HG03064 (cell line): ENCODE measurements at regions not wholly inside any gene's neighbourhood (a gene's known extent, or its start where the extent isn't known, plus 50 kb on each side); places are given as distances from the start of the nearest gene placed in this dataset.

Source experiments
- ATAC-seq: cut with Tn5 transposase; IDR thresholded peaks from one replicate; pipeline ENCODE4 v1.9.1; 2021; ENCODE audit warnings: low read depth; ENCODE audit not compliant: unreplicated experiment

DNA sequence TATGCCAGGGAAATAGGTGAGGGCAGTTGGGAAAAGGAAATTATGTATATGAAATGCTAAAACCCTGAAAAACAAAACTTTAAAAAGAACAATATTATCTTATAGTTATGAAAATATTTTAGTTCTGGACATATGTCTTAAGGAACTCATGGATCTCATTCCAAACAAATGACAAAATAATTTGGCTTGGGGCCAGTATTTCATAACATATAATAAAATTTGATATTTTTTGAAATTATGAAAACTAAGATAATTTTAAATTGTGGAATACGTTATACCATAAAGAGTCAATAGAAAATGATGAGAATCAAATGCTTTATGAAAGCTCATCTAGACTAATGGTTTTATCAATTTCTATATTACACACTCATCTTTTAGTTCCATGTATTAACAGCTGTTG is 173.8 kb upstream of the DCN start:
- no peak for ATAC-seq

- peak; percentile 92 for ATAC-seq
These were observed 172.8 kb upstream of the DCN start for GRCh38 chr12:91355150-91356006.

- ATAC-seq: no peak
These were observed 170.6 kb upstream of the DCN start for GRCh38 chr12:91353266-91353665.

GRCh38 chr12:91349476-91349875 is 166.9 kb upstream of the DCN start:
- no peak for ATAC-seq

DNA sequence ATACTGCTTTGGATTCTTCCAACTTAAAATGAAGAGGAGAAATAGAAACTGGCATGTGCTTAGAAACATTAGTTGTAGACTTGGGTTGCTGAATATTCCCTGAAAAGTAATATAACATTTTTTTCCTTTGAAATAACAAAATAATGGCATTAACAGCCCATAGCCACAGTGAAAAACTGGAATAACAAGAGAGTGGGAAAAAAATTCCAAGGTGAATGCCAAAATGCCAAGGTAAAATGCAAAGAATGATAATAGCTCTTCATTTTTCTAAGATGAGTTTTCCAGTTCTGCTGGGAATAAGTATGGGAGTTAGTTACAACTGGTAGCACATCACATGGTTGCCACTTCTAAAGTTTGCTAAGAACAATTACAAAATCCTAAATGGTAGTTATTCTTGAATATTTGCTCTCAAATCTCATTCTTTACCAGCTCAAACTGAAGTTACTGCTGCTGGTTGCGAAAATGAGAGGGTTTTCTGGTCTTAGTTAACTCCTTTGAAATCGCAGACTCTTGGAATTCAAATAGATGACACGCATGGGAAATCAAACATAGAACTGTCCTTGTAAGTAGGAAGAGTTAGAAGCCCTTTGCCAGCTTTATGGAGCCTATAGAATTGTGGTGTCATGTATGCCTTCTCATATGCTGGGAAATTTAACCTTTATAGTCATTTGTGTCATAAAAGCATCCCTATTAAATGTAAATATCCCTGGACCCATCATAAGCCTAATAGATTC is 165.0 kb upstream of the DCN start:
- no peak for ATAC-seq

- ATAC-seq: no peak
These were observed 164.2 kb upstream of the DCN start for GRCh38 chr12:91346827-91347226.

DNA sequence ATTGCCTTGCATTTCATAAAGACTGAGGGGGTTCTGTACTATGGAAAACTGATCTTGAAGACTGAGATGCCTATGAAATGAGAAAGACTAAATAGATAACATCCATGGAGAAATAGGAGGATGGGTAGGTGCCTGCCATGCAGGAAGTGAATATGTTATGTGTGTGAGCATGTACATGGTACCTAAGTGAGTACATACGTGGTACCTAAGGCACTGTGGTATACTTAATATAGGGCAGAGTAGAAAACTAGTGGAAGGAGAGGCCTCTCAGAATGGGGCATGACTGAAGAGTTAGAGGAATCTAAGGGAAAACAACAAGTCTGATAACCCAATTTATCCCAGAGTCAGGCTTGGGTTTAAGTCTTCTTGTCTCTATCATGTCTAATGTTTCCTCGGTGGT is 161.8 kb upstream of the DCN start:
- ATAC-seq: no peak

GRCh38 chr12:91343010-91343409 is 160.4 kb upstream of the DCN start:
- ATAC-seq: no peak

GRCh38 chr12:91339106-91339505 is 156.5 kb upstream of the DCN start:
- no peak for ATAC-seq

DNA sequence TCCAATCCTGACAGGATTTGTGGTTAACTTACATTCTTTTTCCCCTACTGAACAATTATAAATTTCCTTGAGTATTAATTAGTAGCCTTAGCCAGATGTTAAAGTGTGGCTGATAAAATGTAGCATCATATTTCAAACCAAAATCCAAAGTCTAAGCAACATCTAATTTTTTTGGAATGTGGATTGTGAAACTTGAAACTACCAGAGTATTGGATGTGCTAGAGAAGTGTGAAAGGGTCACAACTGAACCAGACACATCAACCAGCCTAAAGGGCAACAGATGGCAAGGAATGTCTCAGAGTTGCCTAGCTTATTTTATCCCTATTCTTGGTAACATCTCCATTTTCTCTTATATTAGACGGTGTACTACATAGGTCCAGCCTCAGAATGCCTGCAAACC is 153.1 kb upstream of the DCN start:
- no peak for ATAC-seq

GRCh38 chr12:91333966-91334365 is 151.3 kb upstream of the DCN start:
- no peak for ATAC-seq

GRCh38 chr12:91332302-91332701 is 149.7 kb upstream of the DCN start:
- no peak for ATAC-seq

DNA sequence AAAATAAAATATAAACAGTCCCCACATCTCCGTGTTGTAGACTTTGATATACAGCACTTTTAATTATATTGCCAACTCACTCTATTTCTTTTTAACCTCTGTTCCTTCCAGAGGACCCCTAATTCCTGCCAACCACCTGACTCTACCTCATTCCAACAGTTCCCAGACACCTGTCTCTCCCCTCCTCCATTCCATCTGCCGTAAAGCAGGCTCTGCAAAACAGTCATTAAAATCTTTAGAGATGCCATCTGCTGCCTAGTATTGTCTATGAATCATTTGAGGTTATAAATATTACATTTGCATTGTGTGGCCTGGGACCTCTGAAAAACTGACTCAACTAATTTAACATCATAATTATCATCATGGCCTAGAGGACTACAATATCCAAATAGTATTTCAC is 148.8 kb upstream of the DCN start:
- ATAC-seq: no peak

DNA sequence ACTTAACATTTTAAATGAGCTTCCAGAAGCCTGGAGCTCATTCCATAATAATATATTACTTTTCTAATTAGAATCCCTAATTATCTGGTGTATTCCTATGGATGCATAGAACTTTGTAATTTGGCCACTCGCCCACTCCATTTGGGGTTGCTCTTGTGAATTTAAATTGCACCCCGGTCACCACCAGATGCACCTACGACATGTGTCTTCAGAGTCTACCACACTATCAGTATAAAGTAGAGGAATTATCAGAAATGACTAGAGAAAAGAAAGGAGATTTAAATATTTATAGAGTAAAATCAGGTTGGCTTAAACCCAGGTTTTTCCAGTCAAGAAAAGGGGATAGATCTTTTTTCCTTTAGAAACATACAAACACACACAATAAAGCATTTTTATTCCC is 145.8 kb upstream of the DCN start:
- ATAC-seq: no peak

DNA sequence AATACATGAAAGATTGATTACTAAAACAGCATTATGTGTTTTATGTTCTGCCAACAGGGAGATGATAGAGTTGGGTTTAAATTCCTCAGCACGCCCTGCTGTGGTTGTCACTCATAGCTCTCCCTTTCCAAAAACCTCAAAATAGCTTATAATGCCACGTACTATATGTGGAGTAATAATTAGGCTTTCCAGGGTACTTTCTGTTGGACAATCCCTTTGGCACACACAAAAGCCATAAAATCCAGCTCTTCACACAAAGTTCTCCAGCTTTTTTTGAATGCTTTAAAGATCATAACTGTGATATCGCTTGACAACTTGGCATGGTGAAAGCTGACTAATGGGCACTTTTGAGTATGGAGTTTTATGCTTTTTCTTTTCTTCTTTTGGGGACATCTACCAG is 145.3 kb upstream of the DCN start:
- no peak for ATAC-seq

GRCh38 chr12:91327131-91327530 is 144.5 kb upstream of the DCN start:
- ATAC-seq: no peak

GRCh38 chr12:91326058-91327027 is 143.7 kb upstream of the DCN start:
- ATAC-seq: peak; percentile 74

GRCh38 chr12:91320999-91321398 is 138.4 kb upstream of the DCN start:
- no peak for ATAC-seq

DNA sequence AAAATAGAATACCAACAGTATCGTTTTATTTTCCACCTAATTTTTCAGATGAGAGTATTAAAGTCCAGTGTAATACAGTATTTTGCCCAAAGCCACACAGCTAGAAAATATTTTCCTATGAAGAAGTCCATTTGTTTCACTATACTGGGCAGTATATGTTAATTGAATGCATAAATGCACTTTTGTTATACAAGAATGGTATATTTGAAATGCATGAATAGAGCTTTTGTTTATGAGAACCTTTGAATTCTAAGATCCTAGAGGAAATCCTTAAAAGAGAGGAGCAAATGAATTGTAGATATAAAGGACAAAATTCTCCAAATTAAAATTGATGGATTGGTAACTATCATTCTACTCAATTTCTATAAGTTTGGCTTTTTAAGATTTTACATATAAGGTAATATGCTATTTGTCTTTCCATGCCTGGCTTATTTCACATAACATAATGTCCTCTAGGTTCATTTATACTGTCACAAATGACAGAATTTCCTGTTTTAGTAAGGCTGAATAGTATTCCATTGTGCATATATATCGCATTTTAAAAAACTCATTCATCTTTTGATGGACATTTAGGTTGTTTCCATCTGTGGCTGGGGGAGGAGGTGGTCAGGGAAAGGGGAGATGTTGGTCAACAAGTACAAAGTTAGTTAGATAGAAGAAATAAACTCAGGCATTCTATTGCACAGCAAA is 136.6 kb upstream of the DCN start:
- ATAC-seq: no peak

DNA sequence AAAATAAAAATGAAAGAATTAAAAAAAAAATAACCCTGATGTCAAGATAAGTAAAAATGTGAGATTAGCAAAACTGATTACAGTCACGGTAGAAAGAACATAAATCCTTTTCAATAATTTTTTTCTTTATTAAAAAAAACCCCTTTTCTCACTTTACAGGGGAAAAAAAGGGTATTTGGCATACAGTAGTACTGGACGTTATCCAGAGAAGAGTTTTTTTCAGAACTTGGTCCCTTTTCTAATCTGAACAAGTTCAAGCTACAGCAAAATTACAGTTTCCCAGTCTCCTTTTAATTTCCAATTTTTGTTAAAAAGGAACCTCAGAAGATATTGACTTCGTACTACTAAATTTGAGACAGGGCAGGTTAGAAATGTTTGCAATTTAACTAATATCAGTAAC is 134.7 kb upstream of the DCN start:
- no peak for ATAC-seq
